ENCODE measurements at regions not wholly inside any gene's neighbourhood (a gene's known extent, or its start where the extent isn't known, plus 50 kb on each side); places are given as distances from the start of the nearest gene placed in this dataset.
A peak's percentile ranks its signal among the peaks of the same experiment; 100 is the strongest.

DNA sequence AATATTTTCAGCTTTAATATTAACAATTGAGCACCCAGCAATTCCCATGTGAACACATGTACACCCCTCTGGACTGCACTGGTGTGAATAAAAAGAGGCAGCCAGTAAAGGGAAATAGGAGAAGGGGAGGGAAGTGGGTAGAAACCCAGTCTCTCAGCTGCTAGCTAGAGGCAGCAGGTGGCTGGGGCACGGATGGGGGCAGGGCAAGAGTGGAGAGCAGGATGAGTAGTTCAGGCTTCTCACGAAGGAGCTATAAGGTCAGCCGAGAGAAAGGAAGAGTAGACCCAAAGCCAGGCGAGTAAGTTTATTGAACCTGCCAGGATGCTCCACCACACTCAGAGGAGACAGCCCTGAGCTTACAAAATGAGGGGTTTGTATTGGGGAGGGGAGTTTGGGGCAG, 184.8 kb upstream of the MTMR8 start:
- Mint-ChIP-seq H3K36me3 (ENCODE audit: low read depth) (no peaks in the 10 kb centered on the region; the same call in 1 of the 3 replicates), H3K4me3 (no peak overlapping the region), H3K27ac (no peak overlapping the region), H3K27me3 (ENCODE audit: insufficient read depth, low read depth, poor library complexity) (no peaks in the 10 kb centered on the region), H3K9me3 (peaks cover 7% of the 10 kb centered on the region; the same call in 2 of the 3 replicates), H3K4me1 (peaks cover 10% of the 10 kb centered on the region)
- peak; percentile 13 for DNase-seq (ENCODE audit: low spot score)
- H4K20me1 ChIP-seq (replicated peaks; ENCODE audit: insufficient read depth) = no peaks in the 10 kb centered on the region
- ATAC-seq = peak; percentile 69
- no peak overlapping the region for H3K4me3 ChIP-seq
- H3K36me3 ChIP-seq (ENCODE audit: insufficient read depth) = no peaks in the 10 kb centered on the region
- H3K27me3 ChIP-seq (ENCODE audit: insufficient read depth) = no peaks in the 10 kb centered on the region
- H3K4me2 ChIP-seq = no peak overlapping the region
- TF ChIP-seq STAT1 (IDR thresholded peaks at IDR 0.05; ENCODE audit: unreplicated experiment) (no peak), JUNB (IDR thresholded peaks at IDR 0.05; ENCODE audit: unreplicated experiment) (no peak), NANOG (IDR thresholded peaks at IDR 0.05; ENCODE audit: borderline replicate concordance) (no peak), EZH2 (IDR thresholded peaks at IDR 0.05; ENCODE audit: low read depth, unreplicated experiment) (no peak), POLR2AphosphoS5 (IDR thresholded peaks at IDR 0.05; ENCODE audit: low read depth) (no peak), EZH2phosphoT487 (IDR thresholded peaks at IDR 0.05; ENCODE audit: unreplicated experiment) (no peak), CREB1 (CRISPR knock-in tag; IDR thresholded peaks at IDR 0.05; ENCODE audit: low read depth) (no peak), ZNF331 (CRISPR knock-in tag; IDR thresholded peaks at IDR 0.05; ENCODE audit: low read depth) (no peak), ZNF114 (CRISPR knock-in tag; IDR thresholded peaks at IDR 0.05) (no peak)
- TF ChIP-seq, protein P1, sequence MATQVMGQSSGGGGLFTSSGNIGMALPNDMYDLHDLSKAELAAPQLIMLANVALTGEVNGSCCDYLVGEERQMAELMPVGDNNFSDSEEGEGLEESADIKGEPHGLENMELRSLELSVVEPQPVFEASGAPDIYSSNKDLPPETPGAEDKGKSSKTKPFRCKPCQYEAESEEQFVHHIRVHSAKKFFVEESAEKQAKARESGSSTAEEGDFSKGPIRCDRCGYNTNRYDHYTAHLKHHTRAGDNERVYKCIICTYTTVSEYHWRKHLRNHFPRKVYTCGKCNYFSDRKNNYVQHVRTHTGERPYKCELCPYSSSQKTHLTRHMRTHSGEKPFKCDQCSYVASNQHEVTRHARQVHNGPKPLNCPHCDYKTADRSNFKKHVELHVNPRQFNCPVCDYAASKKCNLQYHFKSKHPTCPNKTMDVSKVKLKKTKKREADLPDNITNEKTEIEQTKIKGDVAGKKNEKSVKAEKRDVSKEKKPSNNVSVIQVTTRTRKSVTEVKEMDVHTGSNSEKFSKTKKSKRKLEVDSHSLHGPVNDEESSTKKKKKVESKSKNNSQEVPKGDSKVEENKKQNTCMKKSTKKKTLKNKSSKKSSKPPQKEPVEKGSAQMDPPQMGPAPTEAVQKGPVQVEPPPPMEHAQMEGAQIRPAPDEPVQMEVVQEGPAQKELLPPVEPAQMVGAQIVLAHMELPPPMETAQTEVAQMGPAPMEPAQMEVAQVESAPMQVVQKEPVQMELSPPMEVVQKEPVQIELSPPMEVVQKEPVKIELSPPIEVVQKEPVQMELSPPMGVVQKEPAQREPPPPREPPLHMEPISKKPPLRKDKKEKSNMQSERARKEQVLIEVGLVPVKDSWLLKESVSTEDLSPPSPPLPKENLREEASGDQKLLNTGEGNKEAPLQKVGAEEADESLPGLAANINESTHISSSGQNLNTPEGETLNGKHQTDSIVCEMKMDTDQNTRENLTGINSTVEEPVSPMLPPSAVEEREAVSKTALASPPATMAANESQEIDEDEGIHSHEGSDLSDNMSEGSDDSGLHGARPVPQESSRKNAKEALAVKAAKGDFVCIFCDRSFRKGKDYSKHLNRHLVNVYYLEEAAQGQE (IDR thresholded peaks at IDR 0.05; ENCODE audit: unreplicated experiment) = no peak
- TF ChIP-seq, protein P2, sequence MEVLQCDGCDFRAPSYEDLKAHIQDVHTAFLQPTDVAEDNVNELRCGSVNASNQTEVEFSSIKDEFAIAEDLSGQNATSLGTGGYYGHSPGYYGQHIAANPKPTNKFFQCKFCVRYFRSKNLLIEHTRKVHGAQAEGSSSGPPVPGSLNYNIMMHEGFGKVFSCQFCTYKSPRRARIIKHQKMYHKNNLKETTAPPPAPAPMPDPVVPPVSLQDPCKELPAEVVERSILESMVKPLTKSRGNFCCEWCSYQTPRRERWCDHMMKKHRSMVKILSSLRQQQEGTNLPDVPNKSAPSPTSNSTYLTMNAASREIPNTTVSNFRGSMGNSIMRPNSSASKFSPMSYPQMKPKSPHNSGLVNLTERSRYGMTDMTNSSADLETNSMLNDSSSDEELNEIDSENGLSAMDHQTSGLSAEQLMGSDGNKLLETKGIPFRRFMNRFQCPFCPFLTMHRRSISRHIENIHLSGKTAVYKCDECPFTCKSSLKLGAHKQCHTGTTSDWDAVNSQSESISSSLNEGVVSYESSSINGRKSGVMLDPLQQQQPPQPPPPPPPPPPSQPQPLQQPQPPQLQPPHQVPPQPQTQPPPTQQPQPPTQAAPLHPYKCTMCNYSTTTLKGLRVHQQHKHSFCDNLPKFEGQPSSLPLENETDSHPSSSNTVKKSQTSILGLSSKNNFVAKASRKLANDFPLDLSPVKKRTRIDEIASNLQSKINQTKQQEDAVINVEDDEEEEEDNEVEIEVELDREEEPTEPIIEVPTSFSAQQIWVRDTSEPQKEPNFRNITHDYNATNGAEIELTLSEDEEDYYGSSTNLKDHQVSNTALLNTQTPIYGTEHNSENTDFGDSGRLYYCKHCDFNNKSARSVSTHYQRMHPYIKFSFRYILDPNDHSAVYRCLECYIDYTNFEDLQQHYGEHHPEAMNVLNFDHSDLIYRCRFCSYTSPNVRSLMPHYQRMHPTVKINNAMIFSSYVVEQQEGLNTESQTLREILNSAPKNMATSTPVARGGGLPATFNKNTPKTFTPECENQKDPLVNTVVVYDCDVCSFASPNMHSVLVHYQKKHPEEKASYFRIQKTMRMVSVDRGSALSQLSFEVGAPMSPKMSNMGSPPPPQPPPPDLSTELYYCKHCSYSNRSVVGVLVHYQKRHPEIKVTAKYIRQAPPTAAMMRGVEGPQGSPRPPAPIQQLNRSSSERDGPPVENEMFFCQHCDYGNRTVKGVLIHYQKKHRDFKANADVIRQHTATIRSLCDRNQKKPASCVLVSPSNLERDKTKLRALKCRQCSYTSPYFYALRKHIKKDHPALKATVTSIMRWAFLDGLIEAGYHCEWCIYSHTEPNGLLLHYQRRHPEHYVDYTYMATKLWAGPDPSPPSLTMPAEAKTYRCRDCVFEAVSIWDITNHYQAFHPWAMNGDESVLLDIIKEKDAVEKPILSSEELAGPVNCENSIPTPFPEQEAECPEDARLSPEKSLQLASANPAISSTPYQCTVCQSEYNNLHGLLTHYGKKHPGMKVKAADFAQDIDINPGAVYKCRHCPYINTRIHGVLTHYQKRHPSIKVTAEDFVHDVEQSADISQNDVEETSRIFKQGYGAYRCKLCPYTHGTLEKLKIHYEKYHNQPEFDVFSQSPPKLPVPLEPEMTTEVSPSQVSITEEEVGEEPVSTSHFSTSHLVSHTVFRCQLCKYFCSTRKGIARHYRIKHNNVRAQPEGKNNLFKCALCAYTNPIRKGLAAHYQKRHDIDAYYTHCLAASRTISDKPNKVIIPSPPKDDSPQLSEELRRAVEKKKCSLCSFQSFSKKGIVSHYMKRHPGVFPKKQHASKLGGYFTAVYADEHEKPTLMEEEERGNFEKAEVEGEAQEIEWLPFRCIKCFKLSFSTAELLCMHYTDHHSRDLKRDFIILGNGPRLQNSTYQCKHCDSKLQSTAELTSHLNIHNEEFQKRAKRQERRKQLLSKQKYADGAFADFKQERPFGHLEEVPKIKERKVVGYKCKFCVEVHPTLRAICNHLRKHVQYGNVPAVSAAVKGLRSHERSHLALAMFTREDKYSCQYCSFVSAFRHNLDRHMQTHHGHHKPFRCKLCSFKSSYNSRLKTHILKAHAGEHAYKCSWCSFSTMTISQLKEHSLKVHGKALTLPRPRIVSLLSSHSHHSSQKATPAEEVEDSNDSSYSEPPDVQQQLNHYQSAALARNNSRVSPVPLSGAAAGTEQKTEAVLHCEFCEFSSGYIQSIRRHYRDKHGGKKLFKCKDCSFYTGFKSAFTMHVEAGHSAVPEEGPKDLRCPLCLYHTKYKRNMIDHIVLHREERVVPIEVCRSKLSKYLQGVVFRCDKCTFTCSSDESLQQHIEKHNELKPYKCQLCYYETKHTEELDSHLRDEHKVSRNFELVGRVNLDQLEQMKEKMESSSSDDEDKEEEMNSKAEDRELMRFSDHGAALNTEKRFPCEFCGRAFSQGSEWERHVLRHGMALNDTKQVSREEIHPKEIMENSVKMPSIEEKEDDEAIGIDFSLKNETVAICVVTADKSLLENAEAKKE (CRISPR knock-in tag; IDR thresholded peaks at IDR 0.05) = no peak
- TF ChIP-seq, protein P3, sequence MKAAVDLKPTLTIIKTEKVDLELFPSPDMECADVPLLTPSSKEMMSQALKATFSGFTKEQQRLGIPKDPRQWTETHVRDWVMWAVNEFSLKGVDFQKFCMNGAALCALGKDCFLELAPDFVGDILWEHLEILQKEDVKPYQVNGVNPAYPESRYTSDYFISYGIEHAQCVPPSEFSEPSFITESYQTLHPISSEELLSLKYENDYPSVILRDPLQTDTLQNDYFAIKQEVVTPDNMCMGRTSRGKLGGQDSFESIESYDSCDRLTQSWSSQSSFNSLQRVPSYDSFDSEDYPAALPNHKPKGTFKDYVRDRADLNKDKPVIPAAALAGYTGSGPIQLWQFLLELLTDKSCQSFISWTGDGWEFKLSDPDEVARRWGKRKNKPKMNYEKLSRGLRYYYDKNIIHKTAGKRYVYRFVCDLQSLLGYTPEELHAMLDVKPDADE (IDR thresholded peaks at IDR 0.05) = no peak
- TF ChIP-seq, protein P4, sequence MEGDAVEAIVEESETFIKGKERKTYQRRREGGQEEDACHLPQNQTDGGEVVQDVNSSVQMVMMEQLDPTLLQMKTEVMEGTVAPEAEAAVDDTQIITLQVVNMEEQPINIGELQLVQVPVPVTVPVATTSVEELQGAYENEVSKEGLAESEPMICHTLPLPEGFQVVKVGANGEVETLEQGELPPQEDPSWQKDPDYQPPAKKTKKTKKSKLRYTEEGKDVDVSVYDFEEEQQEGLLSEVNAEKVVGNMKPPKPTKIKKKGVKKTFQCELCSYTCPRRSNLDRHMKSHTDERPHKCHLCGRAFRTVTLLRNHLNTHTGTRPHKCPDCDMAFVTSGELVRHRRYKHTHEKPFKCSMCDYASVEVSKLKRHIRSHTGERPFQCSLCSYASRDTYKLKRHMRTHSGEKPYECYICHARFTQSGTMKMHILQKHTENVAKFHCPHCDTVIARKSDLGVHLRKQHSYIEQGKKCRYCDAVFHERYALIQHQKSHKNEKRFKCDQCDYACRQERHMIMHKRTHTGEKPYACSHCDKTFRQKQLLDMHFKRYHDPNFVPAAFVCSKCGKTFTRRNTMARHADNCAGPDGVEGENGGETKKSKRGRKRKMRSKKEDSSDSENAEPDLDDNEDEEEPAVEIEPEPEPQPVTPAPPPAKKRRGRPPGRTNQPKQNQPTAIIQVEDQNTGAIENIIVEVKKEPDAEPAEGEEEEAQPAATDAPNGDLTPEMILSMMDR (conservative IDR thresholded peaks at IDR 0.05; ENCODE audit: low read depth in 2 of 2) = no peak
- no peaks in the 10 kb centered on the region for H3K4me1 ChIP-seq (ENCODE audit: insufficient read depth)
- H3K27ac ChIP-seq (ENCODE audit: low read depth) = no peak overlapping the region
- H3K9me2 ChIP-seq (ENCODE audit: insufficient read depth) = no peaks in the 10 kb centered on the region
- H3K79me2 ChIP-seq (replicated peaks; ENCODE audit: insufficient read depth) = no peaks in the 10 kb centered on the region
- H2AFZ ChIP-seq = no peak overlapping the region
- H3F3A ChIP-seq (replicated peaks; ENCODE audit: low read depth) = no peaks in the 10 kb centered on the region

Measured in GM23338 (cell line).